T-cell (primary cell): ENCODE measurements at regions not wholly inside any gene's neighbourhood (a gene's known extent, or its start where the extent isn't known, plus 50 kb on each side); places are given as distances from the start of the nearest gene placed in this dataset.

ENCODE experiments used
- ATAC-seq, 4 experiments: fragments of 200-7000 bp in 3 of 4; fragments of 150-1000 bp in 1 of 4; cut with Tn5 transposase; replicated peaks in 1 of 4; 1 replicate in 3 of 4; 2 replicates in 1 of 4; pipeline ENCODE4 v1.10.0; 2021; ENCODE audit warnings: moderate library complexity in 3 of 4, mild to moderate bottlenecking in 2 of 4, moderate number of reproducible peaks in 1 of 4
- CTCF ChIA-PET, 2 donors: fragments of 300-600 bp; sonication (Branson Sonifier 250); formaldehyde crosslinking; loops; one replicate each; lab custom pipeline; 2022; ENCODE audit warnings: antibody characterized with exemption in 2 of 2; lab: Charles Lee
- POLR2A ChIA-PET, 2 donors: fragments of 300-600 bp; sonication (Branson Sonifier 250); formaldehyde crosslinking; loops; one replicate each; lab custom pipeline; 2022; ENCODE audit warnings: antibody characterized with exemption in 2 of 2; lab: Charles Lee
- DNase-seq, 35 experiments: peaks; one replicate each; pipeline versions ENCODE4 v3.0.0 to v3.0.0-alpha.2; 2013 to 2023
- H3K27ac ChIP-seq: one replicate; pipeline ENCODE4 v1.5.1; 2013; ENCODE audit warnings: low read length
- H3K27me3 ChIP-seq, 2 experiments: replicated peaks in 1 of 2; 1 replicate in 1 of 2; 2 replicates in 1 of 2; pipeline versions ENCODE4 v1.6.1 to v1.7.0; 2013; ENCODE audit warnings: low read length in 1 of 2, mixed read lengths in 1 of 2; ENCODE audit not compliant: control insufficient read depth in 2 of 2, insufficient read depth in 2 of 2; ENCODE audit errors: extremely low read depth in 1 of 2
- H3K36me3 ChIP-seq, 2 donors: 1 replicate in 1 of 2; 2 replicates in 1 of 2; pipeline versions ENCODE4 v1.6.1 to v1.7.0; 2013; ENCODE audit warnings: low read length in 1 of 2; ENCODE audit not compliant: control insufficient read depth in 2 of 2, insufficient read depth in 1 of 2; ENCODE audit errors: extremely low read depth in 1 of 2
- H3K4me1 ChIP-seq, 2 experiments: 1 replicate in 1 of 2; 2 replicates in 1 of 2; pipeline versions ENCODE4 v1.6.1 to v1.7.0; 2013; ENCODE audit warnings: low read length in 2 of 2, mixed read lengths in 1 of 2; ENCODE audit not compliant: insufficient read depth in 2 of 2, control insufficient read depth in 1 of 2; ENCODE audit errors: extremely low read depth in 1 of 2
- H3K4me3 ChIP-seq, 2 donors: 1 replicate in 1 of 2; 2 replicates in 1 of 2; pipeline versions ENCODE4 v1.5.1 to v1.7.0; 2013; ENCODE audit warnings: mild to moderate bottlenecking in 2 of 2, low read length in 1 of 2, moderate library complexity in 1 of 2; ENCODE audit not compliant: control insufficient read depth in 1 of 2; ENCODE audit errors: extremely low read depth in 1 of 2
- H3K9me3 ChIP-seq: 2 replicates; pipeline ENCODE4 v1.7.0; 2013
- H3K27ac Mint-ChIP-seq, 2 donors: one replicate each; pipeline ENCODE4 v1.8.0; 2020 to 2021; ENCODE audit warnings: mild to moderate bottlenecking in 2 of 2, mixed read lengths in 2 of 2
- H3K27me3 Mint-ChIP-seq, 2 donors: one replicate each; pipeline ENCODE4 v1.8.0; 2021 to 2022; ENCODE audit warnings: mixed read lengths in 2 of 2
- H3K36me3 Mint-ChIP-seq: one replicate; pipeline ENCODE4 v1.8.0; 2021; ENCODE audit warnings: mixed read lengths
- H3K4me1 Mint-ChIP-seq, 3 donors: one replicate each; pipeline ENCODE4 v1.8.0; 2020 to 2022; ENCODE audit warnings: mixed read lengths in 3 of 3, mild to moderate bottlenecking in 1 of 3
- H3K4me3 Mint-ChIP-seq, 3 donors: one replicate each; pipeline ENCODE4 v1.8.0; 2020 to 2022; ENCODE audit warnings: mild to moderate bottlenecking in 3 of 3, mixed read lengths in 3 of 3, moderate library complexity in 3 of 3
- H3K9me3 Mint-ChIP-seq, 3 donors: one replicate each; pipeline ENCODE4 v1.8.0; 2020 to 2022; ENCODE audit warnings: mixed read lengths in 3 of 3
- WGBS: methylation state at CpG from one replicate; pipeline ENCODE4 v1.1.5; 2013; ENCODE audit warnings: missing lambda C conversion rate; ENCODE audit not compliant: insufficient coverage; 5-methylcytosine and 5-hydroxymethylcytosine counted together

DNA sequence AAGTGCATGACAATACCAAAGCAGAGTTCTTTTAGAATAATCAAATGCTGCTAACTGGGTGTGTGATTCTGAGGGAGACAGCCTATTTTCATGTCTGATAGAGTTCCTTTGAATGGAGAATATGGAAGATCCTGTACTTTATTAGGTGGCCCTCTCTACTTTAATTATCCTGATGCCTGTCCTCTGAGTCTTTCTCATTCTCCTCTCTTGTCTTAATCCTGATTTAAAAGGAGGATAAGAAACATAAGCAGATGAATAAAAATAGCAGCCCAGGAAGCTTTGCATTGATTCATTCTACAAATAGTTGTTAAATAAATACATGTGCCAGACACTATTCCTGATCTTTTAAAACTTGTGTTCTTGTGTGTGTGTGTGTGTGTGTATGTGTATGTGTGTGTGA lies 387.3 kb downstream of the SPRY1 start:
- ChIA-PET CTCF (interaction anchor here (0.6 kb wide), 2 partner anchors 214 to 985 kb away, joined by 3 read pairs; no protein-coding TSS in a partner anchor), POLR2A (no interaction called here)
- no peaks in the 10 kb centered on the region for H3K9me3 ChIP-seq
- DNase-seq, result no peak
- Mint-ChIP-seq H3K9me3 (no peaks in the 10 kb centered on the region), H3K27me3 (no peaks in the 10 kb centered on the region), H3K27ac (no peak overlapping the region), H3K4me3 (no peak overlapping the region), H3K36me3 (no peaks in the 10 kb centered on the region), H3K4me1 (no peaks in the 10 kb centered on the region)
- H3K4me3 ChIP-seq, result no peak overlapping the region
- H3K27me3 ChIP-seq, result no peaks in the 10 kb centered on the region
- no peaks in the 10 kb centered on the region for H3K36me3 ChIP-seq
- no peak overlapping the region for H3K27ac ChIP-seq
- ATAC-seq, result no peak
- no peaks in the 10 kb centered on the region for H3K4me1 ChIP-seq

DNA sequence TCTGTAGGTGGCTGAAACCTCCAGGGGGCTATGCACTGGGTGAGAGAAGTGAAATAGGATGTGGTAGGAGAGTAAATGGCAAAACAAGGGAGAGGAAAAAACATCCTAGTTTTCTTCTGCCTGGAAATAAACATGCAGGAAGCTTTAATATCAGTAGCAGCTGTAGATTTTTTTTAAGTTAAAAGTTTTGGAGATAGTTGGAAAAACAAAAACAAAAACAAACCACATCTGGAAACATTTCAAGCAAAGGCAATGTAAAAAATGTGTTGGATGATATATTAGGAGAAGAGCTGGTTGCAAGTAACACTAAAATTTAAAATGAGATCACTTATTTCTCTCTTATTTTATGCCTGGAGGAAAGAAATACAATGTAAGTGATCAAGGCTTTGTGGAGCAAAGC lies 388.0 kb downstream of the SPRY1 start:
- POLR2A ChIA-PET, result no interaction called here
- Histone ChIP-seq H3K27me3 (no peaks in the 10 kb centered on the region), H3K4me1 (no peaks in the 10 kb centered on the region), H3K4me3 (no peak overlapping the region), H3K36me3 (no peaks in the 10 kb centered on the region), H3K9me3 (no peaks in the 10 kb centered on the region), H3K27ac (no peak overlapping the region)
- Mint-ChIP-seq H3K4me1 (no peaks in the 10 kb centered on the region), H3K36me3 (no peaks in the 10 kb centered on the region), H3K9me3 (no peaks in the 10 kb centered on the region), H3K27ac (no peak overlapping the region), H3K4me3 (no peak overlapping the region), H3K27me3 (no peaks in the 10 kb centered on the region)
- ATAC-seq (no peak), DNase-seq (no peak)
- CTCF ChIA-PET, result interaction anchor here in 1 of 2 donors (0.6 kb wide), 1 partner anchor 214 kb away, joined by 3 read pairs; no protein-coding TSS in a partner anchor

DNA sequence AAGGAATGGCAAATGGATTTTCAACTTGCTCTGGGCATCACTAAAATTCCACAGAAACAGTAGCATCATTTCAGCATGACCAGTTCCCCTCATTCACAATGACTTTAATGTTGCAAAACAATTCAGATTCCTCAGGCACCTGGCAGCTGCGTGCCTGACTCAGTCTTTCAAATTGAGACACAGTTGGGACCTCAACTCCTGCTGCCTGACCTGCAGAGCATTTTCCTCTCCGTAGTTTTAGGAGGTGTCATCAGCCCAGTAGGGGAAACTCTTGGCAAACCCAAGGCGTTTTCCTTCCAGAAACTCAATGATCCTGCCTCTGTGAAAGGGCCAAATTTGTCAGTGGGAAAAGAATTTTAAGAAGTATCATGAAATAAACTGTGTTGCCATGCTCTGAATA lies 388.9 kb downstream of the SPRY1 start:
- Mint-ChIP-seq H3K9me3 (no peaks in the 10 kb centered on the region), H3K4me1 (no peaks in the 10 kb centered on the region), H3K27me3 (no peaks in the 10 kb centered on the region), H3K4me3 (no peak overlapping the region), H3K27ac (no peak overlapping the region), H3K36me3 (no peaks in the 10 kb centered on the region)
- Histone ChIP-seq H3K36me3 (no peaks in the 10 kb centered on the region), H3K4me1 (no peaks in the 10 kb centered on the region), H3K4me3 (no peak overlapping the region), H3K9me3 (no peaks in the 10 kb centered on the region), H3K27me3 (no peaks in the 10 kb centered on the region), H3K27ac (no peak overlapping the region)
- POLR2A ChIA-PET, result no interaction called here
- no peak for DNase-seq
- CTCF ChIA-PET, result no interaction called here
- WGBS, result 78% methylated on average over 1 of the region's 3 CpGs
- ATAC-seq, result no peak

DNA sequence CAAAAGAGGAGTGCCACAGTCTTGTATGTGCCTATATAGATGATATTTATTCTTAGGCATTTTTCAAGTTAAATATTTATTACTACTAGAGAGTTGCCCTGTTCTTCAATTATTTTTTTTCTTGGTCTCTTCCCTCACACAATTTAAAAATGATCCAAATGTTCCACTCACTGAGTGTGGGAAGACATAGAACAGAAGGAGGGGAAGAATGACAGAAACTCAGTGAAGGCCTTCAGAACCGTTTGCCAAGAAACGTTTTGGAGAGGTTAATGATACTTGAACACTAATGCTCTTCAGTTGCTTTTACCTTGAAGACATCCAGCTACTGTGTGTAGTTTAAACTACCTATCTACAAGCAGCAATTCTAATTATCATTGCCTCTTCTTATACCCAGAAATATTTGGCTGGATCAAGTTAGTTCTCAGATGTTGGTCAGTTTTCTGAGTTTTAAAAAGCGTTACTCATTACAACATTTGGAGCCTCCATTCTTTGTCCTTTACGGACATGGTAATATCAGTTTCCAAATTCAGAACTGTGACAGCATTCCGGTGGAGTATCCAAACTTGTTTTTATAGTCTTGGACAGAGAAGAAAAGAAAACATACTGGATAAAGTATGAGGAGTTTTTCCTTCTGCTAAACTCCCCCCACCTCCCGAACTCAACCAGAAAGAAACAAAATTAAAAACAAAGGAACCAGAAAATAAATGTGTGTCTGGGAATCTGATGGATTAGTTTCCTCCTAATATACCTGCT lies 389.7 kb downstream of the SPRY1 start:
- Mint-ChIP-seq H3K36me3 (no peaks in the 10 kb centered on the region), H3K4me1 (no peaks in the 10 kb centered on the region), H3K9me3 (no peaks in the 10 kb centered on the region), H3K4me3 (no peak overlapping the region), H3K27me3 (no peaks in the 10 kb centered on the region), H3K27ac (no peak overlapping the region)
- no peak for ATAC-seq
- Histone ChIP-seq H3K9me3 (no peaks in the 10 kb centered on the region), H3K27ac (no peak overlapping the region), H3K4me3 (no peak overlapping the region), H3K27me3 (no peaks in the 10 kb centered on the region), H3K4me1 (no peaks in the 10 kb centered on the region), H3K36me3 (no peaks in the 10 kb centered on the region)
- no peak for DNase-seq
- ChIA-PET POLR2A (no interaction called here), CTCF (no interaction called here)
- WGBS, result no CpG with 5 or more reads among the region's 6 CpGs

DNA sequence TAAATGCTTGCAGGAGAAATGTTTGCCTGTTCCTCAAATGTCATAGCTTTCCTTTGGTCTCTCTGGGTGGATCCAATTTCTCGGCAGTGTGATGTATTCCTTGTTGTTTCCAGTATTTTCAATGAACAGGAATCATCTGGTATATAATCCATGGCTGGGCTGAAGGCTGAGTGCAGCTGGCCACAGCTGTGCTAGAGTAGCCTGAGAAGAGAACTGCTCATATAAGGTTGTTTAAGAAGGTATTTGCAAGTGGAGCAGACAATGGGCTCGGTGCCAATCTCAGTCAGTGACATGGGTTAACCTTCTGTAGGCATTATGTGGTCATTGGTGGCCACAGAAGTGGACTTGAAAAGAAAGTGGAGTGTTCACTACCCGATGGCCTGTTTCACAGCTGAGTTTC lies 390.3 kb downstream of the SPRY1 start:
- no peaks in the 10 kb centered on the region for H3K36me3 Mint-ChIP-seq
- H3K4me3 ChIP-seq, result no peak overlapping the region
- no peak overlapping the region for H3K27ac ChIP-seq
- no peak for ATAC-seq
- whole genome bisulfite sequencing, result 67% methylated on average over 2 of the region's 3 CpGs
- H3K36me3 ChIP-seq, result no peaks in the 10 kb centered on the region
- no peaks in the 10 kb centered on the region for H3K9me3 ChIP-seq
- H3K4me1 ChIP-seq, result no peaks in the 10 kb centered on the region
- H3K9me3 Mint-ChIP-seq, result no peaks in the 10 kb centered on the region
- ChIA-PET CTCF (interaction anchor here in 1 of 2 donors (0.6 kb wide), 1 partner anchor 156 kb away, joined by 3 read pairs; no protein-coding TSS in a partner anchor), POLR2A (interaction anchor here in 1 of 2 donors (0.6 kb wide), 1 partner anchor 10 kb away, joined by 3 read pairs; no protein-coding TSS in a partner anchor)
- H3K27me3 Mint-ChIP-seq, result no peaks in the 10 kb centered on the region
- DNase-seq, result no peak
- no peaks in the 10 kb centered on the region for H3K27me3 ChIP-seq
- no peak overlapping the region for H3K27ac Mint-ChIP-seq
- no peak overlapping the region for H3K4me3 Mint-ChIP-seq
- no peaks in the 10 kb centered on the region for H3K4me1 Mint-ChIP-seq

DNA sequence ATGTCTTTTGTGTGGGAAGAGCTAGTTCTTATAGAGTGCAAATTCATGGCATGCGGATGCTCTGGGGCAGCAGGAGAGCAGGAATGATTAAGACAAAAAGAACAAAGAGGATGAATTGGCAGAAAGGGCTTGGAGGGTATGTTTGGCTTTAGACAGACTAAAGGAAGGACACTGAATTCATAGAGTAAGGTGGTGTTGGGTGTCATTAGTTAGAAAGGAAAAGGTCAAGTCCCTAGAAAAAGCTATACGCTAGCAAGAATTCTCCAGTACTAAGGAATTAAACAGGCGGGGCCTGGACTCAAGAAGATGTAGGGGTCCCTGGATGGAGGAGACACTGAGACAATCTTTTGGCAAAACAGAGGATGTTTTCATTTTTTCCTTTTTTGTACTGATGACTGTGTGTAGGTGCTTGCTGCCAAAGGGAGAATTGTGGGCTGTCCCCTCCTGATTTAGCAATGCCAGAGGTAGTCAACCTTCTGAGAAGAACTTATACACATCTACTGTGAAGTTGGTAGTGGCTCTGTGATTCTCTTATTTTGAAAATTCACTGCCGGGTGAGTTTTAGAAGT lies 391.0 kb downstream of the SPRY1 start:
- no peaks in the 10 kb centered on the region for H3K4me1 Mint-ChIP-seq
- H3K4me3 ChIP-seq, result no peak overlapping the region
- no peaks in the 10 kb centered on the region for H3K9me3 Mint-ChIP-seq
- ATAC-seq (no peak), DNase-seq (no peak)
- ChIA-PET POLR2A (interaction anchor here in 1 of 2 donors (0.6 kb wide), 1 partner anchor 10 kb away, joined by 3 read pairs; no protein-coding TSS in a partner anchor), CTCF (interaction anchor here in 1 of 2 donors (0.6 kb wide), 1 partner anchor 156 kb away, joined by 3 read pairs; no protein-coding TSS in a partner anchor)
- no peak overlapping the region for H3K27ac ChIP-seq
- no peaks in the 10 kb centered on the region for H3K27me3 Mint-ChIP-seq
- no peak overlapping the region for H3K4me3 Mint-ChIP-seq
- 90% methylated on average over 2 of the region's 4 CpGs for WGBS
- H3K36me3 ChIP-seq, result no peaks in the 10 kb centered on the region
- H3K36me3 Mint-ChIP-seq, result no peaks in the 10 kb centered on the region
- no peak overlapping the region for H3K27ac Mint-ChIP-seq
- H3K27me3 ChIP-seq, result no peaks in the 10 kb centered on the region
- no peaks in the 10 kb centered on the region for H3K4me1 ChIP-seq
- no peaks in the 10 kb centered on the region for H3K9me3 ChIP-seq
